Activated naive CD4-positive, alpha-beta T cell (primary cell): ENCODE measurements at regions not wholly inside any gene's neighbourhood (a gene's known extent, or its start where the extent isn't known, plus 50 kb on each side); places are given as distances from the start of the nearest gene placed in this dataset.
"Not testable (repeated sequence)": the region's sequence is repeated elsewhere in the genome, so short reads cannot be mapped to it uniquely, and the experiment has no call there.

Source experiments
- DNase-seq, 4 experiments: peaks; one replicate each; lab custom pipeline; 2025; lab: John Stamatoyannopoulos, UW

GRCh38 chr10:8310930-8311329, 256.4 kb downstream of the GATA3 start:
- DNase-seq = no peak

GRCh38 chr10:8311526-8312070, 257.1 kb downstream of the GATA3 start:
- no peak for DNase-seq

DNA sequence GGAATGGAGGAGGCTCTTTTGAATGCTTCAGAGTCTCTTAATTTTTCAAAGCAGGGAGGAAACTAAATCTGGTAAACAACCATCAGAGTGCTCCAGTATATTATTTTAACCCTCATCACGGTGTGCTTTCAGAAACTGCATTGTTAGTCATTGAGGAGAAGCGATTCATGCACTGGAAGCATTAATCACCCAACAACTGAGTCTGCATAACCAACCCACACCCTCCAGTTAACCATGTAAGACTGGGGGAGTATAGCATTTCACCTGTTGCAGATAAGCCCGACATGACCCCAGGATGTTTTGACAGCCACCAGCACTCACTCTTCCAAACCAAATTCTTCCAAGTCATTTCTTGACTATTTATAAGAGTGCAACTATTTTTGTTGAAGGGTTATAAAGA, 257.6 kb downstream of the GATA3 start:
- no peak for DNase-seq

DNA sequence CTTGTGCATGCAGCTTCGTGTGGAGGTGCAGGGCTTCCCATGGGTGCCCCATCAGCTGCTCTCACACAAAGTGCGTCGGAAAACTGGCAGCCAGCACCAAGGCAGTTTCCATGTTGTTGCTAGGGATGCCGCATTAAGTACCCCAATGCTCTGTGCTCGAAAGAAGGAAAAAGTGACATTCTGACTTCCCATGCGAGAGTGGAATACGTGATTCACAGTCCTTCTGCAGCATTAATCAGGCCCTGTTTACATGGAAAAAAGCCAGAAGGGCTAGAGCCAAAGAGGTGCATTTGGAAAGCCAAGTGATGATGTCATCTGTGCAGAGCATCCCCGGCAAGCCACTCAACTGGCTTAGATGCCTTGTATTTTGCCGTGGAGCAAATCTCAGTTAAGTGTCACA, 258.3 kb downstream of the GATA3 start:
- no peak for DNase-seq

GRCh38 chr10:8314486-8314885, 260.0 kb downstream of the GATA3 start:
- no peak for DNase-seq

- no peak for DNase-seq
These were observed 261.1 kb downstream of the GATA3 start for GRCh38 chr10:8315619-8316021.

- DNase-seq = no peak
These were observed 261.8 kb downstream of the GATA3 start for GRCh38 chr10:8316284-8316683.

DNA sequence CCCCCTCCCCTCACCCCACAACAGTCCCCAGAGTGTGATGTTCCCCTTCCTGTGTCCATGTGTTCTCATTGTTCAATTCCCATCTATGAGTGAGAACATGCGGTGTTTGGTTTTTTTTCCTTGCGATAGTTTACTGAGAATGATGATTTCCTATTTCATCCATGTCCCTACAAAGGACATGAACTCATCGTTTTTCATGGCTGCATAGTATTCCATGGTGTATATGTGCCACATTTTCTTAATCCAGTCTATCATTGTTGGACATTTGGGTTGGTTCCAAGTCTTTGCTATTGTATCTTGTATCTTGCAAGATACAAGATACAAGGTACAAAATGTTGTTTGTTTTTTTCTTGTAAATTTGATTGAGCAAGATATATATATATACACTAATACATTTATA, 263.9 kb downstream of the GATA3 start:
- not testable (repeated sequence) for DNase-seq

DNA sequence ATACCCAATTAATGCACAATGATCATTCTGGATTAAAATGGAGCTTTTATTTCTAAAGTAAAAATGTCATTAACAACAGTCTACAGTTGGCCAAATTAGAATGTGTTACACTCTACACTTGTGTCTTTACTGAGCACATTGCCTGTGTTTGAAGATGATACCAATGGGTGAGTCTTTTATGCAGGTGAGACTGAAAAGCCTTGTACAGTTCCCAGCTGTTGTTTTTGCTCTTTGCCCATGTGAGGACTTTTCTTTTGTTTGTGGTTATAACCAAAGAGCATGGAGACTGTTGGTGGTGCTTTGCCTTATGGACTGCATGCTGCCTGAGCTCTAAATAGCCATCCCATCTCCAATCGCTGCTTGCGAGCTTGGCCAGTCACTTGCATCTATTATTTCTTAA, 264.5 kb downstream of the GATA3 start:
- no peak for DNase-seq

GRCh38 chr10:8319704-8320103, 265.2 kb downstream of the GATA3 start:
- DNase-seq = no peak

- DNase-seq = no peak
These were observed 267.5 kb downstream of the GATA3 start for GRCh38 chr10:8321990-8322389.

DNA sequence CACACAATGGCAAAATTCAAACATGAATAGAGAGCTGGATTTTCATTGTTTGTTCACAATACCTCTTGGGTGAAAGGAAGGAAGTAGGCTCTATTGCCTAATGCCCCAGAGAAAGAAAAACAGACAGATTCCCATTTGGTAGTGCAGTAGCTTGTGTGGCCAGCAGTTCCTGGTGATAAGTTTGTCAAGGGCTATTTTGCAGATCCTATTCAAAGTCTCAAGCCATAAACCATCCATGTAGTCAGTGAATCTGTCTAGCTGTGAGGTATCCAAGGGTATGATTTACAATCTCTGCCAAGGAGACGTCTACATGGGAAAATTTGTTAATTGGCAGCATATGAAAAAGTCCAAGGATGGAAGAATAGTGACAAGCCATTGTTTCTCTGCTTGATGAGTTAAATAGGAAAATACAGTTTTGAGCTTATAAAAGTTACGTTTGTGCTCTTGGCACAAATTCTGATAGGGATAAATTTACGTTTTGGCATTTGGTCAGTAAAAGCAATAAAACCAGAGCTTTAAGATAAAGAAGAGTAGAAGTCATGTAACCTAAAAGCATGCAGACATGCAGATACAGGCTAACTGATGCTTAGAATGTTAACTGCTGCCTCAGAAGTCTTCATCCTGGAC, 269.1 kb downstream of the GATA3 start:
- DNase-seq = no peak

- DNase-seq = no peak
These were observed 270.8 kb downstream of the GATA3 start for GRCh38 chr10:8325024-8325980.

DNA sequence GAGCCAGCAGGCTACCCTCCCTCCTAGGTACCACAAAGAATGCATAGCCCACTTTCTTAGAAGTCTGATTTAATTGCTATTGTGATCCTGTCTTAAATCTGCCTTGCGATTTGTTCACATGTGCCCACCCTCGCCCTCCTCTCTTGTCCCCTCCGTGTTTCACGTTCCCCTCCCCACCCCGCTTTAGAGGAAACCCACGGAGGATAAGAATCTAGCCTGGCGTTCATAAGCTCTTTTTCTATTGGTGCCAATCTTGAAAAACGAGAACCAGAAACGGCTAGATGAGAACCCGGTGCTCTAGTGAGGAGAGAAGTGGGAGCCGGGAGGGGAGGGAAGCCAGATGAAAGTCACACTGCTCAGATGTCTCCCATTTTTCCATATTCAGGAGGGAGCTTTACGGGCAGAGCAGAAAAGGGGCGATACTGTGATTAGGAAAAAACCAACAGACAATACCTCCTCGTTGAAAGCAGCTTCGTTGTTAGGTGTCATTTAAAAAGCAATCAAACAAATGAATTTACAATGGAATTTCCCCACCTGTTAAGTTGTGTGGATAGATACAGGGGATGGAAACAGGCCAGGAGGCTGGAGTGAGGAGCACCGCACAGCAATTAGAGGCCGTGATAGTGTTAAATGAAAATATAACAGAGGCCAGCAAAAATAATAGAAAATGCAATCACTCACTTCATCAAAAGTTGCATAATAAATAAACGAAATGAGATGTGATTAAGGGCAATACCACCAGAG, 272.1 kb downstream of the GATA3 start:
- DNase-seq = no peak

- no peak for DNase-seq
These were observed 272.6 kb downstream of the GATA3 start for GRCh38 chr10:8327140-8327423.

DNA sequence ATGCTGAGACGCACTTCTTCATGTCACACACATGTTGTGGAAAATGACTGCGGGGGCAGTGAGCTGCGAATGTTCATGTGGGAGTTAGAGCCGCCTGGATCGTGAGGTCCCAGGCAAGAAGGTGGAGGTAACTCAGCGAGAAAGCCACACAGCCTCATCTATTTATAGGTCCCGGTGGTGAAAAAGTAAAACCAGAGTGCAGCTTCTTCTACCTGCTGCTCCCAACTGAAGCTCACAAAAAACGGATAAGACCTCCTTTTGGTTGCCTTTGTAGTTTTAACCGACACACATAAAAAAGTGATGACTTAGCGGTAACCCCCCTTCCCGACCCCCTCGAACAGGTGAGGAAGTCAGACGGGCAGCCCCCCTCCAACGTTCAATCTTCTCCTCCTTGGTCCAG, 276.9 kb downstream of the GATA3 start:
- no peak for DNase-seq

- DNase-seq = peak; percentile 22 to 84 (median 52)
These were observed 277.6 kb downstream of the GATA3 start for GRCh38 chr10:8331896-8332729.

DNA sequence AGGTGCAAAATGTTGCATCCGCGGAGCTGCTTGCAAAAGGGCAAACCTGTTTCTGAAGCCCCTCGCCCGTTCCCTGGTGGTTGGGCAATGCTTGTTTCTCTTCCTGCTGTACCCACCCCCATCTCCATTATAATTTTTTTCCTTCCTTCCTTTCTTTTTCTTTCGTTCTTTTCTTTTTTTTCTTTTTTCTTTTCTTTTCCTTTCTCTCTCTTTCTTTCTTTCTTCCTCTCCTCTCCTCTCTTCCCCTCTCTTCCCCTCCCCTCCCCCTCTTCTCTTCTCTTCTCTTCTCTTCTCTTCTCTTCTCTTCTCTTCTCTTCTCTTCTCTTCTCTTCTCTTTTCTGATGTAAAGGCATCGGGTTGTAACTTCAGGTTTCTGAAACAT, 278.2 kb downstream of the GATA3 start:
- DNase-seq = no peak

- DNase-seq = no peak
These were observed 280.1 kb downstream of the GATA3 start for GRCh38 chr10:8334631-8335030.

DNA sequence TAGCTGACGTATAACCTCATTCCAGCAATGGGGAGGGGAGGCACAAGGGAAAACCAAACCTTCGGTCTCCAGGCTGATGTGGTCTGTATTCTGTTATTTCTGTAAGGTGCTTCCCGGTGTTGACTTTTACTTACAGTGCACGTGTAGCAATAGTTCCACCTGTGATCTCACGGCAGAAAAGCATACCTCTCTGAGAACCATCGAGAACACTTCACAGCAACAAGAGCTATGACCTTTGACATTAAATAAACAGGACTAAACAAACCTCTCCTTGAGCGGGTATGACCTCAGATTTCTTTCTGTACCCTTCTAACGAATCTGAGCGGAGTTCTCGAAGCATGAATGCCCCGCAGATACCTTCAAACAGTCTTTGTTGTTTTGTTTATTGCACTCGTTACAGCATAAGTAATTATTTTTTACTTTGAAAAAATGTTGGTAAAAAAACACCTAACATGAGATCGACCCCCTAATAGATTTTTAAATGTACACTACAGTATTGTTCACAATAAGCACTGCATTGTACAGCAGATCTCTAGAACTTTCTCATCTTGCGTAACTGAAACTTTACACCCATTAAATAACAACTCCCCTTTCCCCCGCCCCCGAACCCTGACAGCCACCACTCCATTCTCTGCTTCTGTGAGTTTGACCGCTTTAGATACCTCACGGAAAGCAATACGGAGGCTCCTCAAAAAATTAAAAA, 282.3 kb downstream of the GATA3 start:
- DNase-seq = no peak

- DNase-seq = no peak
These were observed 282.8 kb downstream of the GATA3 start for GRCh38 chr10:8337332-8337651.
